HFFc6 (cell line): ENCODE measurements at regions not wholly inside any gene's neighbourhood (a gene's known extent, or its start where the extent isn't known, plus 50 kb on each side); places are given as distances from the start of the nearest gene placed in this dataset.

Experiments
- DNase-seq: peaks from one replicate; pipeline ENCODE4 v3.0.0-alpha.2; 2018
- H3K27ac Mint-ChIP-seq: 2 replicates; pipeline ENCODE4 v1.8.0; 2020; ENCODE audit warnings: mild to moderate bottlenecking, mixed read lengths
- H3K27me3 Mint-ChIP-seq: 2 replicates; pipeline ENCODE4 v1.8.0; 2021; ENCODE audit warnings: mild to moderate bottlenecking, moderate library complexity, mixed read lengths; ENCODE audit not compliant: insufficient read depth
- H3K36me3 Mint-ChIP-seq: 2 replicates; pipeline ENCODE4 v1.8.0; 2021; ENCODE audit warnings: low read depth, mixed read lengths
- H3K4me1 Mint-ChIP-seq: 2 replicates; pipeline ENCODE4 v1.8.0; 2020; ENCODE audit warnings: low read depth, mixed read lengths
- H3K4me3 Mint-ChIP-seq: 2 replicates; pipeline ENCODE4 v1.8.0; 2020; ENCODE audit warnings: mild to moderate bottlenecking, moderate library complexity, mixed read lengths
- H3K9me3 Mint-ChIP-seq: 2 replicates; pipeline ENCODE4 v1.8.0; 2020; ENCODE audit warnings: mild to moderate bottlenecking, mixed read lengths
- TF ChIP-seq, protein P1 (sequence below): fragments of 200-600 bp; sonication (generic); IDR thresholded peaks from 2 replicates; pipeline ENCODE4 v1.5.0; 2021; ENCODE audit warnings: antibody characterized with exemption, mild to moderate bottlenecking

GRCh38 chr14:26841326-26841725 lies 243.5 kb upstream of the NOVA1 start:
- H3K27ac Mint-ChIP-seq: no peak overlapping the region
- DNase-seq: no peak
- H3K4me3 Mint-ChIP-seq: no peak overlapping the region
- H3K9me3 Mint-ChIP-seq: peaks cover 55% of the 10 kb centered on the region
- no peaks in the 10 kb centered on the region for H3K27me3 Mint-ChIP-seq
- H3K36me3 Mint-ChIP-seq: peaks cover 5% of the 10 kb centered on the region; the same call in 1 of the 2 replicates
- TF ChIP-seq, protein P1, sequence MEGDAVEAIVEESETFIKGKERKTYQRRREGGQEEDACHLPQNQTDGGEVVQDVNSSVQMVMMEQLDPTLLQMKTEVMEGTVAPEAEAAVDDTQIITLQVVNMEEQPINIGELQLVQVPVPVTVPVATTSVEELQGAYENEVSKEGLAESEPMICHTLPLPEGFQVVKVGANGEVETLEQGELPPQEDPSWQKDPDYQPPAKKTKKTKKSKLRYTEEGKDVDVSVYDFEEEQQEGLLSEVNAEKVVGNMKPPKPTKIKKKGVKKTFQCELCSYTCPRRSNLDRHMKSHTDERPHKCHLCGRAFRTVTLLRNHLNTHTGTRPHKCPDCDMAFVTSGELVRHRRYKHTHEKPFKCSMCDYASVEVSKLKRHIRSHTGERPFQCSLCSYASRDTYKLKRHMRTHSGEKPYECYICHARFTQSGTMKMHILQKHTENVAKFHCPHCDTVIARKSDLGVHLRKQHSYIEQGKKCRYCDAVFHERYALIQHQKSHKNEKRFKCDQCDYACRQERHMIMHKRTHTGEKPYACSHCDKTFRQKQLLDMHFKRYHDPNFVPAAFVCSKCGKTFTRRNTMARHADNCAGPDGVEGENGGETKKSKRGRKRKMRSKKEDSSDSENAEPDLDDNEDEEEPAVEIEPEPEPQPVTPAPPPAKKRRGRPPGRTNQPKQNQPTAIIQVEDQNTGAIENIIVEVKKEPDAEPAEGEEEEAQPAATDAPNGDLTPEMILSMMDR: no peak
- no peaks in the 10 kb centered on the region for H3K4me1 Mint-ChIP-seq

- Mint-ChIP-seq H3K36me3 (peaks cover 5% of the 10 kb centered on the region; the same call in 1 of the 2 replicates), H3K4me1 (no peaks in the 10 kb centered on the region), H3K27ac (no peak overlapping the region), H3K4me3 (no peak overlapping the region), H3K27me3 (no peaks in the 10 kb centered on the region), H3K9me3 (peaks cover 52% of the 10 kb centered on the region)
- peak; percentile 39 for DNase-seq
- TF ChIP-seq, protein P1: no peak
These were observed 244.3 kb upstream of the NOVA1 start for GRCh38 chr14:26841920-26842741.

- Mint-ChIP-seq H3K9me3 (peaks cover 53% of the 10 kb centered on the region), H3K4me3 (no peak overlapping the region), H3K36me3 (peaks cover 5% of the 10 kb centered on the region; the same call in 1 of the 2 replicates), H3K27ac (no peak overlapping the region), H3K4me1 (no peaks in the 10 kb centered on the region), H3K27me3 (no peaks in the 10 kb centered on the region)
- no peak for DNase-seq
- TF ChIP-seq, protein P1: no peak
These were observed 247.5 kb upstream of the NOVA1 start for GRCh38 chr14:26845151-26845818.

DNA sequence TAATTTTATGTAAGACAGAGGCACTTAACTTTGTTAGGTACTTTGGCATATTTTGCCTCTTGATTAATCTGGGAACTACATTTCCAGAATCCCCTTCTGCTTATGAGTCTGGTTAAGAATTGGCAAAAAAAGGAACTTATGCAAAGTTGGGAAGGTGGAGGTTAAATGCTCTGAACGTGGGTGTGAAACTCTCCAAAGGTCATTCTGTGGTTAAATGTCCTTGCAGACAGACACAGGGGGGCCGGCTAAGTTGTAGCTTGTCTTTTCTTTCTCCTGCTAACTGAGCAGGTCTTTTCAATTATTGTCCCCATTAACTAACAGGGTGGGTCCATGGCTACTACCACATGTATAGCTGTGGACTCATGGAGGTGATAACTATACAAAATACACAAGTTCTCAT lies 248.6 kb upstream of the NOVA1 start:
- H3K4me1 Mint-ChIP-seq: no peaks in the 10 kb centered on the region
- peaks cover 5% of the 10 kb centered on the region; the same call in 1 of the 2 replicates for H3K36me3 Mint-ChIP-seq
- no peak overlapping the region for H3K4me3 Mint-ChIP-seq
- DNase-seq: no peak
- peaks cover 53% of the 10 kb centered on the region for H3K9me3 Mint-ChIP-seq
- TF ChIP-seq, protein P1: no peak
- H3K27me3 Mint-ChIP-seq: no peaks in the 10 kb centered on the region
- H3K27ac Mint-ChIP-seq: no peak overlapping the region

DNA sequence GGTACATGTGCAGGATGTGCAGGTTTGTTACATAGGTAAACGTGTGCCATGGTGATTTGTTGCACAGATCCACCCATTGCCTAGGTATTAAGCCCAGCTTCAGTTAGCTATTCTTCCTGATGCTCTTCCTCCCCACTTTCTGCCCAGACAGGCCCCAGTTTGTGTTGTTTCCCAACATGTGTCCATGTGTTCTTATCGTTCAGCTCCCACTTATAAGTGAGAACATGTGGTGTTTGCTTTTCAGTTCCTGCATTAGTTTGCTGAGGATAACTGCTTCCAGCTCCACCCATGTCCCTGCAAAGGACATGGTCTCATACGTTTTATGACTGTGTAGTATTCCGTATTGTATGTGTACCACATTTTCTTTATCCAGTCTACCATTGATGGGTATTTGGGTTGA lies 251.7 kb upstream of the NOVA1 start:
- no peaks in the 10 kb centered on the region for H3K27me3 Mint-ChIP-seq
- H3K4me1 Mint-ChIP-seq: no peaks in the 10 kb centered on the region
- H3K4me3 Mint-ChIP-seq: no peak overlapping the region
- no peaks in the 10 kb centered on the region; the same call in 1 of the 2 replicates for H3K36me3 Mint-ChIP-seq
- H3K27ac Mint-ChIP-seq: no peak overlapping the region
- H3K9me3 Mint-ChIP-seq: peaks cover 46% of the 10 kb centered on the region
- DNase-seq: no peak
- TF ChIP-seq, protein P1: no peak
